ENCODE measurements at regions not wholly inside any gene's neighbourhood (a gene's known extent, or its start where the extent isn't known, plus 50 kb on each side); places are given as distances from the start of the nearest gene placed in this dataset.

DNA sequence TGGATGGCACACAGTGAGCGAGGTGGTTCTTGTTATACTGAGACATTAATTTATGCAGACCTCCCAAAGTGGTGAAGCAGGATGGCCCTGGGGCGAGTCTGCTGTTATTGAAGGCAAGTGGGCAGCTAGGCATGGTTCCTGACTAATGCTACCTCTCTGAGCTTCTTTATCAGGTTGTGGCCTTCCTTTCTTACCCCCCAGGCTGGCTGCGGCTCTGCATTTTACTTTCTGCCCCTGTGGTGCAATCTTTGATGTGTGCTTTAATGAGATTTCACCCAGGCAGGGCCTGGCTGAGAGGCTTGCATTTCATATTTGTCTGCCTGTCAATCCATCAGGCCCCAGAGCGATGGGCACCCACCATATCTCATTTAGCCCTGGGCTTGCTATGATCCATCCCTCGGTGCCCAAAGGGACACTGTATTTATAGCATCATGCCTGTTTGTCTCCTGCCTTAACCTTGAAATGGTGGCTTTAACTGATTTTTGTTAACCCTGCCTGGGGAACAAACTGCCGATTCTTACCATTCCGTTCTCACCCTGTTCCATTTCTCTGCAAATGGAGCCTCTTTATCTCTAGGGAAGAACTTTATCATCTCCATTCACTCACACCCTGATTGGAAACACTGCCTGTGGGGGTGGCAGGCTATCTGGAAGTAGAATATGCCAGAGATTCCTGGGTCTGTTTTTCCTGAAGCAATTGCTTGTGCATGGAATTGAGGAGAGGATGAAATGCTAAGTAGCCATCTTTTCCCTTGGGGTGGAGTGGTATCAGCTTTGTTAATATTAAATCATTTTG, 316.2 kb upstream of the THSD7B start:
- no peak for DNase-seq

DNA sequence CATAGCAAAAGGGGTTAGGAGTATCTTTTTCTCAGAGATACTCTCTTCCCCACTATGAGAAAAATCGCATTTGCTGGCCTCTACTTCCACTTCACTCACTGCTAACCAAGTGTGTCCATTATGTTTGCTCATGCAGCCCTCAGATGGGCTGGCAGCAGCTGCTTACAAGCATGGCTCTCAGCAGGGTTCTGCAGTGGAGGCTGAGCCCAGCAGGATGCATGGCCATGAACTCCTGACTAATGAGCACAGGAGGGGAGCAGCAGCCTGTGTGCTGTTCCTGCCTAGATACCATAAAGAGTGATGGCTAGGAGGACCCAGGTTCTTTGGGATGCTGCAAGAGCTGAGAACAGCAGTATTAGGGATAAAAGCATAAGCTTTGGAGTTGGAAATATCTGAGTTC, 316.9 kb upstream of the THSD7B start:
- DNase-seq, result no peak

- DNase-seq, result no peak
Observed at GRCh38 chr2:136444323-136444722, 321.0 kb upstream of the THSD7B start.

GRCh38 chr2:136443661-136444060, 321.7 kb upstream of the THSD7B start:
- no peak for DNase-seq

DNA sequence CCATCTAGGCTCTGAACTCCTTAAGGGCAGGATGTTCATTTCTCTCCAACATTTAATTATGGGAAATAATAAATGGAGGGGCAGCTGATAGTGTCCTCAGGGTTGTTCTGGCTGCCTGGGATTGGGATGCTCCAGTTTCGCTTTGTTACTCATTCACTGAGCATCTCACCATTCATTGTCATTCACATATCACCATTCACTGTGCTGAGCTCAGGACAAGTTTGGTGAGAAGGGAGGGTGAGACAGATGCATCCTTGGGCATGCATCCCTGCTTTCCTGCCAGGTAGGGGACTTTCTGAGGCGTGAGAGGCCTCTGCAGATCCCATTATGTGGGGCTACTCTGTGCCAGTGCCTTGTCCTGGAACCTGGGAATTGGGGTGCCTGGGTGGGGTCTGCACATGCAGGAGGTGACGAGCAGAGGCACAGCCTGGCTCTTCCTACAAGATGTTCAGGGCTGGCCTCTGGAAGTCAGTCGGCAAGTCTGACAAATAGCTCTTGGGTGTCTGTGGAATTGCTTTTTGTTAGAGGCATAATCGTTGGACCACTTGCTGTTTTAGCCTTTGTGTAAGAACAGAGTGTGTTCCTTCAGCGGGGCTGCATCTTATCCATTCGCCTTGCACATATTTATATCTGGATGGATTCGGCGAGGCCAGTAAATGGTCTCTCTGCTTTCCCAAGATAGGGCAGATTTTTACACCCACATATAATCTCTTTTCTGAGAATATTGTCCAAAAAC, 323.2 kb upstream of the THSD7B start:
- no peak for DNase-seq

DNA sequence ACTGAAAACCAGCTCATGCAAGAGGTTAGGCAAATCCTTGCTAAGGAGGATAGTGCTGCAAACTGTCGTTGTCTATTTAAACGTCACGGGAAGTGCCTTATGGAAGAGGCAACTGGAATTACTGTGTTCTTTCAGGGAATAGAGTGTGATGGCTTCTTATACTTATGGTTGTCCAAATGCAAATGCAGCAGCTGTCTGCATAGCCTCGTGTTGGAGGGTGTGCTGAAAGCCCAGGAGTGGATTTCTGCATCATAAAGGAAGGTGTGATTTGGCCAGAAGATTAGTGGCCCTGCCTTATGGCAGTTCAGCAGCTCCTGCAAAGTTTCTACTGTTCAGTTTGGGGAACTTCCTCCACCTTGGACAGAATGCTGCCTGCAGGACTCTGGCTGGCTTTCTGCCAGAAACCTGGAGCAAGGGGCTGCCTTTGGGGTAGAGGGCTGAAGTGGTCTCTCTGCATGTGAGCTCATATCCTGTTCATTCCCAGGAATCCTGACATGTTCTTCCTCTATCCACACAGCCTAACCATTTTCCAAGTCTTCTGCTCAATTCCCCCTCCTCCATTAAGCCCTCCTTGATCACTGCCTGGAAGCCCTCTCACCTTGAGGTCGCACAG, 321.2 kb upstream of the CXCR4 start:
- no peak for DNase-seq

GRCh38 chr2:136437461-136437860, 319.5 kb upstream of the CXCR4 start:
- no peak for DNase-seq

GRCh38 chr2:136436936-136437335, 319.0 kb upstream of the CXCR4 start:
- DNase-seq, result no peak

GRCh38 chr2:136434251-136434715, 316.3 kb upstream of the CXCR4 start:
- DNase-seq, result no peak

GRCh38 chr2:136433261-136433660, 315.3 kb upstream of the CXCR4 start:
- no peak for DNase-seq

- no peak for DNase-seq
Observed at GRCh38 chr2:136424112-136424511, 306.2 kb upstream of the CXCR4 start.

GRCh38 chr2:136423516-136423996, 305.6 kb upstream of the CXCR4 start:
- DNase-seq, result peak; percentile 80

DNA sequence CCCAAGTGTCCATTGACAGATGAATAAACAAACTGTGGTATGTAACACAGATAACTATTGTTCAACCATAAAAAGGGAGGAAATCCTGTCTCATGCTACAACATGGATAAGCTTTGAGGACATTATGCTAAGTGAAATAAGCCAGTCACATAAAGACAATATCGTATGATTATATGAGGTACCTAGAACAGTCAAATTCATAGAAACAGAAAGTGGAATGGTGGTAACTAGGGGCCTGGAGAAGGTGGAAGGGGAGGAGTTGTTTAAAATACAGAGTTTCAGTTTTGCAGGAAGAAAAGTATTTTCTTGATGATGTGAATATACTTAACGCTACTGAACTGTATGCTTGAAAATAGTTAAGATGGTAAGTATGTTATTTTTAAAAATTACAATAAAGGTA, 304.6 kb upstream of the CXCR4 start:
- DNase-seq, result no peak

DNA sequence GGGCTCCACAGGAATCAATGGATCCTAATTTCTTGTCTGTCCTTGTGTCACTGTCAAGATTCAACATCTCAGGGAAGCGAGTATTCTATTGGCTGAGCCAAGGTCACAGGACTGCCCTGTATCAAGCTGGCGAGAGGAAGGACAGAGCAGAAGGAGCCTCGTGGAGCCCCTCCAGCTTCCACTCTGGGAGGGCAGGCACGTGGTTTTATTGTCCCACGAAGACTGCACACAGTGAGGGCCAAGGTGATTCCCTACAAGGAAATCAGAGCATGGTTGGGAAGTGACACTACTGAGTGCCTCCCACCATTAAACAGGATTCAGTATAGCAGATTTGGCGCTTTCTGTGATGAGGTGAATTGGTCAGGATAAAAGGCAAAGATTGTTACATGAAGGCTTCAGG, 302.4 kb upstream of the CXCR4 start:
- no peak for DNase-seq

- no peak for DNase-seq
Observed at GRCh38 chr2:136411946-136412345, 294.0 kb upstream of the CXCR4 start.

GRCh38 chr2:136410673-136411072, 292.7 kb upstream of the CXCR4 start:
- no peak for DNase-seq

GRCh38 chr2:136408795-136409194, 290.8 kb upstream of the CXCR4 start:
- no peak for DNase-seq

- DNase-seq, result no peak
Observed at GRCh38 chr2:136407952-136408318, 290.0 kb upstream of the CXCR4 start.

GRCh38 chr2:136407117-136407951, 289.4 kb upstream of the CXCR4 start:
- no peak for DNase-seq

- DNase-seq, result no peak
Observed at GRCh38 chr2:136404925-136405324, 287.0 kb upstream of the CXCR4 start.

DNA sequence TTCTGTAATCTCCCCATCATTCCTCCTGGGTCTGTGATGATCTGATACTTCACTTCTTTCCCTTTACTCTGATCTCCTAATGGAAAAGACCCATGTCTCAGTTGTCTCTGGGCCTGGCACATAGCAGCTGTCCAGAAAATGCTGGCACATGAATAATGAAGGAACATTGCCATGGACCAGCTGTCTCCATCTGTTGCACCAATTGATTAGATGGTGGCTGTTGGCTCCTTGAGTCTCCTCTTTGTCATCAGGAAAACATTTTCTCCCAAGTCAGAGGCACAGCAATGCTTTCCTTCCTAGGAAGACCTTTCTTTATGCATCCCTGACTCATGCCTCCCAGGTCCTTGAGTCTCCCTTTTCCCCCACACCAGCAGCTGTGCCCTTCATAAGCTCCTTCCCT, 286.2 kb upstream of the CXCR4 start:
- DNase-seq, result no peak

- DNase-seq, result no peak
Observed at GRCh38 chr2:136402281-136402680, 284.3 kb upstream of the CXCR4 start.
